Pancreas (tissue), 10 donors: ENCODE measurements at regions not wholly inside any gene's neighbourhood (a gene's known extent, or its start where the extent isn't known, plus 50 kb on each side); places are given as distances from the start of the nearest gene placed in this dataset.

Experiments
- ATAC-seq, 4 donors: fragments of 200-7000 bp; cut with Tn5 transposase; one replicate each; pipeline versions ENCODE4 v1.8.0 to v1.9.1; 2020; ENCODE audit warnings: mild to moderate bottlenecking in 4 of 4, moderate library complexity in 4 of 4
- DNase-seq, 6 donors: peaks; one replicate each; pipeline ENCODE4 v3.0.0-alpha.2; 2020
- FAIRE-seq: peaks from 2 replicates; lab custom pipeline; 2012; peaks lifted over from hg19 to GRCh38; lab: Jason Lieb, UNC
- H3K27ac ChIP-seq, 4 donors: fragments of 200-600 bp; sonication (generic); 1 replicate in 3 of 4; 2 replicates in 1 of 4; pipeline versions ENCODE4 v1.5.0 to v1.8.0; 2020
- H3K27me3 ChIP-seq, 4 donors: fragments of 200-600 bp; one replicate each; pipeline ENCODE4 v1.8.0; 2021
- H3K36me3 ChIP-seq, 3 donors: fragments of 200-600 bp; sonication (generic) in 1 of 3; one replicate each; pipeline versions ENCODE4 v1.5.0 to v1.8.0; 2020 to 2021
- H3K4me1 ChIP-seq, 3 donors: fragments of 200-600 bp; one replicate each; pipeline ENCODE4 v1.8.0; 2021
- H3K4me3 ChIP-seq, 4 donors: fragments of 200-600 bp; sonication (generic) in 2 of 4; one replicate each; pipeline versions ENCODE4 v1.5.0 to v1.8.0; 2020 to 2021
- H3K9me3 ChIP-seq, 4 donors: fragments of 200-600 bp; one replicate each; pipeline ENCODE4 v1.8.0; 2021
- CTCF ChIP-seq, 4 donors: fragments of 200-600 bp; sonication (generic) in 3 of 4; IDR thresholded peaks; one replicate each; pipeline versions ENCODE4 v1.5.0 to v1.8.0; 2021; ENCODE audit warnings: antibody characterized with exemption in 4 of 4
- WGBS, 2 donors: extraction: QIAGEN DNeasy Blood & Tissue Kit; methylation state at CpG; one replicate each; pipeline ENCODE4 v1.1.7; 2013; 5-methylcytosine and 5-hydroxymethylcytosine counted together
- intact Hi-C, 3 donors: fragments of 100-400 bp; cut with DNase I; formaldehyde crosslinking; loops; one replicate each; pipeline versions ENCODE4 v1.11.1 to v1.14.2; 2022
- donor health status: healthy with polysubstance abuse.
- donor health status: DM: no; HTN: no; CAD: no; lungs with moderate emphysema.
- donor health status: DM: no; HTN: no; CAD: no.
- donor health status: control.
- donor health status: control.
- donor health status: Bipolar disorder and iron deficiency.
- donor health status: DM: yes; HTN: yes; CAD: no.
- donor health status: DM: no; HTN: no; CAD: no.
- donor health status: DM: no; HTN: no; CAD: no.
- donor health status: DM: yes; HTN: yes; CAD: no.

DNA sequence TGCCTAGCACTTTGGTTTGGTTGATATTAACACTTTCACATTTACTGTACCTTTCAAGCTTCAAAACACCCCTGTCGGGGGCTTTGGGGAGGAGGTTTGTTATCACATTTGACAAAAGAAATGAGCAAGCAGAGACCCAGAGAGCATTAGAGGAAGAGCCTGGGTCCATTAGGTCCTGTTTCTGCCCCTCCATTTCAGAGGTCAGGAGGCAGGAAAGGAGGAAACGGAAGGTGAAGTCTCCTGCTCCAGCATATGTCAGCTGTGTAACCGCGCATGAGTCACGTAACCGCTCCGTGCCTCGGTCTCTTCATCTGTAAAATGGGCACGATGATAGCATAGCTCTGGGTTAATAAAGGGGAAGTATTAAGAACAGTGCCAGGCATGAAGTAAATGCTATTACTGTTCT, 201.9 kb upstream of the BCOR start:
- Histone ChIP-seq H3K4me1 (no peaks in the 10 kb centered on the region), H3K27ac (no peak overlapping the region), H3K36me3 (no peaks in the 10 kb centered on the region), H3K9me3 (no peaks in the 10 kb centered on the region), H3K4me3 (no peak overlapping the region), H3K27me3 (peaks cover 0 to 19% (median 2%) of the 10 kb centered on the region in 4 donors)
- intact Hi-C loops, result no loop called here
- TF ChIP-seq CTCF (IDR thresholded peaks at IDR 0.05), result no peak
- DNase-seq (no peak), FAIRE-seq (no peak), ATAC-seq (no peak)
- 72 to 76% methylated on average over 9 of the region's 9 CpGs for WGBS, 2 donors

- DNase-seq, result no peak
- ATAC-seq, result no peak
- H3K4me1 ChIP-seq, result no peaks in the 10 kb centered on the region
- no peaks in the 10 kb centered on the region for H3K9me3 ChIP-seq
- no peak overlapping the region for H3K4me3 ChIP-seq
- no peak overlapping the region for H3K27ac ChIP-seq
- H3K36me3 ChIP-seq, result no peaks in the 10 kb centered on the region
- FAIRE-seq, result no peak
- peaks cover 0 to 19% (median 2%) of the 10 kb centered on the region in 4 donors for H3K27me3 ChIP-seq
- 51 to 67% methylated on average over 36 of the region's 36 CpGs for WGBS, 2 donors
- TF ChIP-seq CTCF (IDR thresholded peaks at IDR 0.05), result no peak
- intact Hi-C loops, result no loop called here
Observed at GRCh38 chrX:40298572-40299479, 201.1 kb upstream of the BCOR start.

DNA sequence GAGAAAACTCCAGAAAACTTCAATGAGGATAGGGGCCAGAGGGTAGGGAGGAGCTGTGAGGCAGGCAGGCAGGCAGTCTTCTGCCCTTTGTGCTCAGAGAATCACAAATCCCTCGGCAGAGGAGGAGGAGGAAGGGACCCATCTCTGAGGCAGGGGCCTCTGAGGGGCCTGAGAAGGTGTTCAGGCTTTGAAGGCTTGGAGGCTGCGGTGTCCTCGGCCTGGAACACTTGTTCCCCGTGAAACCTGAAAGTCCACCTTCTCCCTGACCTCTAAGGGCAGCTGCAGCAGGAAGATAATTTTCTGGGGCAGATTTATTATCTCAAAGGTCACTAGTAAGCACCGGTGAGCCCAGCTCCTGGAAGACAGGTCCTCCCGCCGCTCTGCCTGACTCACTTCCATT, 200.3 kb upstream of the BCOR start:
- H3K4me3 ChIP-seq, result no peak overlapping the region
- H3K27ac ChIP-seq, result no peak overlapping the region
- ATAC-seq (no peak), FAIRE-seq (no peak), DNase-seq (no peak)
- WGBS, 2 donors, result 50 to 60% methylated on average over 7 of the region's 7 CpGs
- no peaks in the 10 kb centered on the region for H3K36me3 ChIP-seq
- H3K27me3 ChIP-seq, result peaks cover 0 to 17% (median 2%) of the 10 kb centered on the region in 4 donors
- H3K4me1 ChIP-seq, result no peaks in the 10 kb centered on the region
- TF ChIP-seq CTCF (IDR thresholded peaks at IDR 0.05), result no peak
- H3K9me3 ChIP-seq, result no peaks in the 10 kb centered on the region
- intact Hi-C loops, result no loop called here

- no peak for TF ChIP-seq CTCF (IDR thresholded peaks at IDR 0.05)
- Histone ChIP-seq H3K4me3 (no peak overlapping the region), H3K36me3 (no peaks in the 10 kb centered on the region), H3K27ac (no peak overlapping the region), H3K27me3 (no peaks in the 10 kb centered on the region), H3K9me3 (no peaks in the 10 kb centered on the region), H3K4me1 (no peaks in the 10 kb centered on the region)
- ATAC-seq, result no peak
- no peak for DNase-seq
- FAIRE-seq, result no peak
- intact Hi-C loops, result no loop called here
- WGBS, 2 donors, result 45 to 67% methylated on average over 2 of the region's 2 CpGs
Observed at GRCh38 chrX:40291553-40291952, 193.8 kb upstream of the BCOR start.

- no peaks in the 10 kb centered on the region for H3K4me1 ChIP-seq
- intact Hi-C loops, result no loop called here
- TF ChIP-seq CTCF (IDR thresholded peaks at IDR 0.05), result no peak
- WGBS, 2 donors, result 71 to 72% methylated on average over 7 of the region's 7 CpGs
- no peaks in the 10 kb centered on the region for H3K9me3 ChIP-seq
- no peaks in the 10 kb centered on the region for H3K36me3 ChIP-seq
- H3K27me3 ChIP-seq, result no peaks in the 10 kb centered on the region
- H3K4me3 ChIP-seq, result no peak overlapping the region
- H3K27ac ChIP-seq, result no peak overlapping the region
- FAIRE-seq (no peak), ATAC-seq (no peak), DNase-seq (no peak)
Observed at GRCh38 chrX:40290517-40290916, 192.8 kb upstream of the BCOR start.
